ENCODE measurements at regions not wholly inside any gene's neighbourhood (a gene's known extent, or its start where the extent isn't known, plus 50 kb on each side); places are given as distances from the start of the nearest gene placed in this dataset.

DNA sequence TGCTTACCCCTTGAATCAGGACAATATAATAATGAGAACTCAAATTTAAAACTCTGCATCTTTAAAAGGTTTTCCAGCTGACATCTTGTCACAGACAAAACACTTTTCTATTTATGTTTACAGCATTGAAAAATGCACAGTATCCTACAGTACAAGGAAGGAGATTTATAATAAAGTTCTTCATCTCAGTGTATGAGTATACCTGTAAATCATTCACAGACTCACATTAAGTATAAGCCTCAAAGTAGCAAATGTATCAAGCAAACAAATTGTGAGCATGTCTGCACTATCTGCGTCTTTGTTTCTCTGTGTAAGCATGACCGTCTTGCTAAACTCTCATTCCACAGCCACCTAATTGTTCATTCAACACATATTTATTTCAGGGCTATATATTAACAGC lies 52.8 kb downstream of the PPP1R2C start:
- no peak for DNase-seq

DNA sequence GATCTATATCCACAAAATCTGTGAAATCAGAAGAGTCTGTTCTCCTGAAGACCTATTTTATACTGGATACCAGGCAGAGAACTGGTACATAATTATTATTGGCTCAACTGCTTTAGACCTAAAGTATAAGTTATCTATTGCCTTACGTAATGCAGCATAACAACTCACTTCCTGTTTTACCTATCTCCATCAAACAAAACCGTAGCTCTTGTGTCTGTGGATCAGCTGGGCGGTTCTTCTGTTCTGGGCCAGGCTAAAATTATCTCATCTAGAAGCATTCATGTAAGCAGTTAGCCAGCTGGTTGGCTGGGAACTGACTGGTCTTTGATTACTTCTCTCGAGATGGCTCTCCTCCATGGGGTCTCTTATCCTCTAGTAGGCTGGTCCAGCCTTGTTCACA lies 57.8 kb downstream of the PPP1R2C start:
- DNase-seq, result no peak

- no peak for DNase-seq
These were observed 62.2 kb downstream of the PPP1R2C start for GRCh38 chrX:42715701-42716262.

DNA sequence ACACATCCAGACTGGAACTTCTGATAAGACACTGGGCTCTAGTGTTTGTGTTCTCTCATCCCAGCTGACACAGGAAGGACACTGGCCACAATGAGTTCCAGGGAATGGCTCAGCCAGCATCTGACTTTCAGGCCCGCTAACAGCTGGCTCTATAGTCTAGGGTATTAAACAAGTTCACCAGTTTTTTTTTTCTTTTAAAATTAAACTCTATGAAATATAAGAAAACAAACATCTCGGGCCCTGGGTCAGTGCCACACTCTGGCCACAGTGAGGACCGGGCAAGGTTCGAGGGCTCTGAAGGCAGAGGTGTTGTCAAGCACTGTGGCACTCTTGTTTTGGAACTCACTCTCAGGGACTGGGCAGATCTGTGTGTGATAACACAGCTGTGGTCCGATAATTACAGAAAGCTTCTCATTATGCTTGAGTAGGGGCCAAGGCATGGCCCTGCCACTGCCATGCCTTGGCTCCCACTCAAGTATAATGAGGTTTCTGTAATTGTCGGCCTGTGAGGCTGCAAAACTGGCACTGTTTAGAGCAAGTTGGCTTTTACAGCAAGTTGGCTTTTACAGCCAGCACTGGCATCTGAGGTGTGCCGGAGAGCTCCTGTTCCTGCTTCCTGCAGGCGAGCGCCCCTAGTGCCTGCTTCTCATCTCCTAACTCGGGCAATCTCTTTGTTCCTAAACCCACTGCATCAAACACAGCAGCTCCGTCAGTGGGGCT lies 62.8 kb downstream of the PPP1R2C start:
- peak; percentile 32 for DNase-seq

GRCh38 chrX:42710452-42710851 lies 67.5 kb downstream of the PPP1R2C start:
- no peak for DNase-seq

DNA sequence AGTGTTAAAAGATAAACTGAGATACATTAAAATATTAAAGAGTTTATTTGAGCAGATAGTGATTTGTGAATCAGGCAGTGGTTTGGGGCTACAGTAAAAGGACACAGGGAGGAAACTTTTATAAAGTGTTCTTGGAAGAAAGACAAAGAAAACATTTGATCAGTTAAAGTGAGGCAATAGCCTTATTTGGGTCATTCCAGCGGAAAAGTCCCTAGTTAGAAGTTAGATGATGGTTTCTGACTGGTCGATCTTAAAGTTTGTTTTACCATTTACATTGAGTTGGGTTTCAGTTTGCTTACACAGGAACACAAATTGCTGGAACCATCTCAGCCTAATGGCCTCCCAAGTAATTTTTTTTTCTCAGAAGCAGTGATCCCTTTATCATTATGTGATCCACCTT lies 69.7 kb downstream of the PPP1R2C start:
- DNase-seq, result no peak

GRCh38 chrX:42707742-42708141 lies 70.2 kb downstream of the PPP1R2C start:
- no peak for DNase-seq

DNA sequence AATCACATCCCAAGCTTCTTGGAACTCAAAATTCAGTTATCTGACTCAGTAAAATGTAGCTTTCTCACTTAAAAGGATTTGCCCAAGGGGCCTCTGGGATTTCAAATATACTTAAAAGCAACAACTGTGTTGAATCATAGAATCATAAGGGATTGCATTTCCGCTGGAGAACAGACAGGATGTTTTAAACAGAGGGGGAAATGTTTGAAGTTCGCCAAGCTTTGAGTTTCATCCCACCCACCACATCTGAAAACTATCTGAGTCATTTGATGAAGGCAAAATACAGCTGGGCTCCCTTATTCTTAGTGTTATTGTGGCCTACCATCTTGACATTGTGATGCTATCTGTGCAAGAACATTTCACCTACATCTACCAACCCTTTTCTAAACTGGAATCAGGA lies 73.5 kb downstream of the PPP1R2C start:
- no peak for DNase-seq

- no peak for DNase-seq
These were observed 80.4 kb downstream of the PPP1R2C start for GRCh38 chrX:42697544-42697943.

DNA sequence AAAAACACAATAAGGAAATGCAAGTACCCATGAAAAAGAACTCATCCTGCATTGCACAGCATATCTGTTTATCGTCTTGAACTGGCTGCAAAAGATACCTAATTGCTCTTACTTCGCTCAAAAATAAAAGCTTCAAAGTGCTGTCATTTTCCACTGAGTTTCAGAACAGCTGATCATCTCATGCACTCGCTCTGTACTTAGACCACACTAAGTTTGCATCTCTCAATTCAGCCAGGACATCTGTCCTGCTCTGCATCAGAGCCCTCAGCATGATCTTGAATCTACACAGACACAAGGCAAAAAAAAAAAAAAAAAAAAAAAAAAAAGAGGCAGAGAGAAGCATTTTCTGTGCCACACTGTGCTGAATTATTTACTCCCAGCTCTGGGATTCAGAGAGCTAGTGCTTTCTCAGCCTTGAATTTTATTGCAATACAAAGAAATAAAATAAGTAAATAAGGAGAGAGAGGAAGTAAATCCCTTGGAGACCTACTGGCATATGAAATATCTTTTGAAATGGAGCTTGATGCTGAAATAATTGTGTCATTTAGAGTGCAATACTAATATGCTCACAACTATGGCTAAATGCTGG lies 81.3 kb downstream of the PPP1R2C start:
- DNase-seq, result no peak

DNA sequence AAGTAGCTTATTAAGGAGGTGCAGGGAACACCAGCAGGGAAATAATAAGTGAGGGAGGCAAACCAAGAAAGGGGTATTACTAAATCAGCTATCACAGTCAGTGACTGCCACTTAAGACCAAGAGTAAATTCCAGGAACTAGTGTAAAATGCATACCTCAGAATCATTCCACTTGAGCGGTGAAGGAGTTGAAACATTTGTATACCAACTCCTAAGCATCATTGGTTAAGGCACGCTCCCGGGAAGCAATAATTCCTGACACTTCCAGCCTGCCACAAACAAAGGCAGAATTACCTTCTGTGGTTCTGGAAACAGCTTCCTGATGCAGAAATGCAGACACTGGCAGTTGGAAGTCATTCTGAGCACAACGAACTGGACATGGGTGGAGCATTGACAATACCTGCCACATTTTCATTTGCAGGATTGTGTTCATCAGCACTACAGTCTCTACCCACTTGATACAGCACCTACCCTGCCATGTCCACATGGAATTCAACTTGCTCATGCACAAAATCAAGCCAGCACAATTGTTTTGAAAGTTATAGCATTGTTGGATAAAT lies 82.1 kb downstream of the PPP1R2C start:
- DNase-seq, result no peak

- DNase-seq, result no peak
These were observed 83.6 kb downstream of the PPP1R2C start for GRCh38 chrX:42694260-42694815.

GRCh38 chrX:42691196-42691595 lies 86.8 kb downstream of the PPP1R2C start:
- no peak for DNase-seq

DNA sequence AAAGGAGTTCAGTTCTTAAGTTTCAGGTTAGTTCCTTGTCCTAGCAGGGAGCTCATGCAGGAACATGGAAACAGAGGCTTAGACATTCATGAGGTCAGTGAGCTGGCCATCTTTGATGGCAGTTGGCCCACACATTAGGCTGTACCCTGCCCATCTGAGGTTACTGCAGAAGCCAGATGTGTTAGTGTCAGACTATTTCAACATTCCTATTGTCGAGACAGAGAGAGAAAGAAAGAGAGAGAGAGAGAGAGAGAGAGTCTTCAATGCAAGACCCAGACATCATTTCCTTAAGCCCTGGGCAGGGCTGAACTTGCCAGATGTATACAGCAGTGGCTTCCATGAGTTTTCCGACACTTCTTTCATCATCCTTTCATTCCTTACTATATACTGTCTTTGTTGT lies 91.3 kb downstream of the PPP1R2C start:
- no peak for DNase-seq

DNA sequence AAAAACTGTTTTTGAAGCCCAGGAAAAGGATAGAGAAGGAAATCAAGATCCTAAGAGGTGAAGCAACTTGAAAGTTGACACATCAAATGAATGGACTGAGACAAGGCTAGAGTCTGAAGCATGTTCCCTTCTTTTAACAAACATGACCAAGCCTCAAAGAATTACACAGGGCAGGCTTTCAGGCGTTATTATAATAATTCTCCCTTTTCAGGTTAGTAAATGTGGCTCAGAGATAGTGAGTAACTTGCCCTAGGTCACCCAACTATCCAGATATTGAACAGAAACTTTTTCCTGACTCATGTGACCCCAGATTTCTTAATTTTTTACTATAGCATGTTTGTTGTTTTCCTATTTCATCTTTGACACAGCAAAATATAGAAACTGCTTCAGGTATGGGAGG lies 91.7 kb downstream of the PPP1R2C start:
- no peak for DNase-seq

- no peak for DNase-seq
These were observed 93.9 kb downstream of the PPP1R2C start for GRCh38 chrX:42684065-42684464.

DNA sequence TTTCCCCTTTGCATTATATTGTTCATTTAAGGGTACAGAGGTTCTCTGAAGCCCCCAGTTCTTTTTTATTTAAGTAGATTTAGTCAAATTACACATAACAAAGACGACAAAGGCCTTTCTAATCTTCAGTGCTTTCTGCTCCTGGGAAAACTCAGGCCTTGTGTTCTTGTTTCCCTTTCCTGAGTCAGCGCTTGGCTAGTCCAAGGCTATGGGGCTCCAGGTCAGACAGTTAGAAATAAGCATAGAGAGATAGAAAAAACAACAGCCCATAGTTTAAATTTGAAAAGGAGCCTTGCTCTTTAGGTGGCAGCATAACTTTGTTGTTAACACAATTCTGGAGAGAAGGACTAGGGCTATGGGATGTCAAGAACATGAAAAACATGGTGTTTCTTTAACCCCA lies 97.3 kb downstream of the PPP1R2C start:
- no peak for DNase-seq

GRCh38 chrX:42678133-42678532 lies 99.8 kb downstream of the PPP1R2C start:
- no peak for DNase-seq

DNA sequence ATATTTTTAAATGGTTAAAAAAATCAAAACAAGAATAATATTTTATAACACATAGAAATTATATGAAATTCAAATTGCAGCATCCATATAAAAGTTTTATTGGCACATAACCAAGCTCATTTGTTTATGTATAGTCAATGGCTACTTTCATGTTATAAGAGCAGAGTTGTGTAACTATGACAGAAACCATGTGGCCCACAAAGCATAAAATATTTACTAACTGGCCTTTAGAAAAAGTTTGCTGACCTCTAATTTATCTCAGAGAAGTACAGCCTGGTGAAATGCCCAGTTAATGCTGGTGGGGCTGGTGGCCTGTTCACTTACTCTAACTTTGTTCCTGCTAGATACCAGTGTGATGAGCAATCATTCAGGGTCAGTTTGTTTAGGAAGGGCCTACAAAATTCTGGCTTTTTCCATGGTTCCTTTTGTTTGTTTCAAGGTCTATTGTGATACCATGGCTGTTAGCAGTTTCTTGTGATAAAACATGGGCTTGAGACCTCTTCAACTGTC lies 104.6 kb downstream of the PPP1R2C start:
- DNase-seq, result no peak

DNA sequence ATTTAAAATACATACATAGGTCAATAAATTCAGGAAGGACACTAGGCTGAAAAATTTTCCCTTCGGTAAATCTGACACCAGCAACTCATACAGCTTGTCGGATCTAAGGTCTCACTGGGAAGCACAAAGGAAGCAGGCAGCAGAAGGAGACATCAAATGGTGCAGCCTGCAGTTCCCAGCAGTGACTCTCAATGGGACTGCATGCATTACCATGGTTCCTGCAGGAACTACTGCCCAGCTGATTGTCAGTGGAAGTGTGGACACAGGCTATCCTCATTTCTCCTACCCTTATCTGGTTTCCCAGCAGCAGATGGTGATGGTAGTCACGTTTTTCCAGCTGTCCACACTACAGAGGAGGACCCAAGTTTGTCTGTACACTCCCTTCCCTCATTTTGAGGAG lies 113.3 kb downstream of the PPP1R2C start:
- DNase-seq, result no peak

DNA sequence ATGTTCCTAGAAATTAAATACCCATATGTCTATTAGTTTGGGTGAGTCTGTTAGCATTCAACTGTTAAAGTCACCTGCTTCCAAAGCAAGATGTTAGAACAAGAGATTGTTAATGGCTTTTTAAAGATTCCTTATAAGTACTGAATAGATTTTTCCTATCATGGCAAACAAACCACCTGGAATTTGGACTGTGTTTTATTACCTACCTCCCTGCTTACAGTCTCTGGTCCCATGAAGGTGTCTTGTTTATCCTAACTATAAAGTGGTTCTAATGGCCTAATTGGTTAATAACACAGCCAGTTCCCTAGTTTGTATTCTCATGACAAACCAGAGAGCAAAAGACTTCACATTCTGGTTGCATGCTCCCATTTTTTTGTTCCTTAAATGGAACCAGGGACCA lies 149.5 kb downstream of the PPP1R2C start:
- no peak for DNase-seq

DNA sequence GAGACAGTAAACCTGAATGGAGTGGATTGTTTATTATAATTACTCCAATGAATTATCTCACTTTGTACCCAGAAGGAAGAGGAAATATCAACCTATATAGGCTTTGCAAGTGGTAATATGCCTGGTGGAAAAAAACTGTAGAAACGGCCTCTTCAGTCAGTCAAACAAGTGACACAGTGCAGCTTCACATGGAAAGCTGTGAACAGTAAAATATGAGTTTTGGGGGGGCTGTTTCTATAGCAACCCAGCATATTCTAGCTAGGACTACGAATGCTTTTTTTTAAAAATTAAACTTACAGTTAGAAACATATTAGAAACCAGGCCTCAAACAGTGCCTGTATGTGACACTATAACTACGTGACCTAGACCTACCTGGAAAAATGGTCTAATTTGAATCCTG lies 150.1 kb downstream of the PPP1R2C start:
- no peak for DNase-seq

DNA sequence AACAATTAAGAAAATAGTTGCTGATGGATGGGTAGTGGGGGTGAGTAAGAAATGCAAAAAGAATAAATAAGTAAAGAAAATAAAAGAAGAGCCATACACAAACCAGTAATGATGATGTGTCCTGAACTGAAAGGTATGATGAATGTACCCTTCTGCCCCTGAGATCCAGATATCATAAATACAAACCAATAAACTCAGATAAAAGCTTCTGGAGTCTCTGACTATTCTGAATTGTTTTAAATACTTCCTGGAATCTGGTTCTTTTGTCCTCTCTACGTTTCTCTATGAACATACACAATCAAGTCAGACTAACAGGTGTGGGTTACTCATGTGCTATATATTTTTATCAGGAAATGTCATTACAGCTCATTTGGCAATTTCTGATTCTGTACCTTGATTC lies 153.4 kb downstream of the PPP1R2C start:
- no peak for DNase-seq

- no peak for DNase-seq
These were observed 158.9 kb downstream of the PPP1R2C start for GRCh38 chrX:42619068-42619467.

All from activated CD8-positive, alpha-beta memory T cell treated with anti-CD3 and anti-CD28 coated beads, Interleukin-2, amount 50 U/mL, for 4 hours (primary cell).